IMR-90 (cell line): ENCODE measurements at regions not wholly inside any gene's neighbourhood (a gene's known extent, or its start where the extent isn't known, plus 50 kb on each side); places are given as distances from the start of the nearest gene placed in this dataset.

Source experiments
- ATAC-seq: fragments of 200-7000 bp; cut with Tn5 transposase; 2 replicates; pipeline ENCODE4 v1.9.1; 2020; ENCODE audit warnings: low read depth, mild to moderate bottlenecking, moderate library complexity
- BruUV-seq: library from RNA; stranded (reverse); fragments of 400-500 nt; replicated peaks from 2 replicates; lab custom pipeline; 2021; lab: Mats Ljungman, UMichigan
- CTCF ChIA-PET: fragments of 300-600 bp; formaldehyde crosslinking; extraction: SDS; loops from one replicate; lab custom pipeline; 2021; ENCODE audit warnings: antibody characterized with exemption; lab: Yijun Ruan, JAX
- POLR2A ChIA-PET: fragments of 300-600 bp; sonication (Branson Sonifier 250); formaldehyde crosslinking; loops from one replicate; lab custom pipeline; 2022; ENCODE audit warnings: antibody characterized with exemption; ENCODE audit not compliant: unreplicated experiment; lab: Charles Lee
- DNase-seq: peaks from one replicate; pipeline ENCODE4 v3.0.0; 2013
- H2AFZ ChIP-seq: replicated peaks from 2 replicates; pipeline ENCODE3; 2013; ENCODE audit warnings: low read length, mild to moderate bottlenecking; ENCODE audit not compliant: poor library complexity
- H2AK5ac ChIP-seq: 2 replicates; pipeline ENCODE4 v1.6.1; 2013; ENCODE audit warnings: low read depth, low read length, inconsistent platforms
- H2AK9ac ChIP-seq: replicated peaks from 2 replicates; pipeline ENCODE3; 2013; ENCODE audit warnings: mild to moderate bottlenecking, low read depth, low read length, moderate library complexity; ENCODE audit not compliant: poor library complexity
- H2BK120ac ChIP-seq: 2 replicates; pipeline ENCODE4 v1.6.1; 2013; ENCODE audit warnings: low read depth, low read length, inconsistent platforms
- H2BK15ac ChIP-seq: 3 replicates; pipeline ENCODE4 v1.6.1; 2013; ENCODE audit warnings: low read depth, low read length, inconsistent platforms
- H2BK20ac ChIP-seq: 2 replicates; pipeline ENCODE4 v1.6.1; 2013; ENCODE audit warnings: low read depth, mild to moderate bottlenecking, inconsistent platforms, low read length, moderate library complexity
- H2BK5ac ChIP-seq: 2 replicates; pipeline ENCODE4 v1.6.1; 2013; ENCODE audit warnings: mild to moderate bottlenecking, low read depth, low read length, inconsistent platforms; ENCODE audit not compliant: poor library complexity, severe bottlenecking
- H3K14ac ChIP-seq: replicated peaks from 2 replicates; pipeline ENCODE4 v1.6.1; 2013; ENCODE audit warnings: low read depth, low read length, inconsistent platforms
- H3K18ac ChIP-seq: 2 replicates; pipeline ENCODE4 v1.6.1; 2013; ENCODE audit warnings: low read depth, low read length, control low read depth
- H3K23ac ChIP-seq: 2 replicates; pipeline ENCODE4 v1.6.1; 2013; ENCODE audit warnings: low read depth, low read length, inconsistent platforms
- H3K27ac ChIP-seq: 2 replicates; pipeline ENCODE4 v1.5.1; 2013; ENCODE audit warnings: mild to moderate bottlenecking, control low read depth, low read length; ENCODE audit not compliant: insufficient read depth
- H3K27me3 ChIP-seq: 2 replicates; pipeline ENCODE4 v1.6.1; 2013; ENCODE audit warnings: low read length; ENCODE audit not compliant: control insufficient read depth, insufficient read depth
- H3K36me3 ChIP-seq: 2 replicates; pipeline ENCODE4 v1.6.1; 2013; ENCODE audit warnings: low read length, mixed read lengths; ENCODE audit not compliant: control insufficient read depth, insufficient read depth
- H3K4ac ChIP-seq: 2 replicates; pipeline ENCODE4 v1.6.1; 2013; ENCODE audit warnings: low read depth, low read length, inconsistent platforms
- H3K4me1 ChIP-seq: 2 replicates; pipeline ENCODE4 v1.6.1; 2013; ENCODE audit warnings: low read length, mixed read lengths; ENCODE audit not compliant: control insufficient read depth, insufficient read depth
- H3K4me2 ChIP-seq: 2 replicates; pipeline ENCODE4 v1.6.1; 2013; ENCODE audit warnings: low read depth, mild to moderate bottlenecking, control low read depth, low read length, moderate library complexity
- H3K4me3 ChIP-seq: 2 replicates; pipeline ENCODE4 v1.5.1; 2013; ENCODE audit warnings: low read depth, mild to moderate bottlenecking, control low read depth, low read length, moderate library complexity; ENCODE audit not compliant: insufficient read depth
- H3K56ac ChIP-seq: 2 replicates; pipeline ENCODE4 v1.6.1; 2013; ENCODE audit warnings: low read length, inconsistent platforms; ENCODE audit not compliant: insufficient read depth; ENCODE audit errors: extremely low read depth
- H3K79me1 ChIP-seq, 2 experiments: 2 replicates each; pipeline ENCODE4 v1.6.1; 2013; ENCODE audit warnings: low read length in 2 of 2, inconsistent platforms in 1 of 2, low read depth in 1 of 2
- H3K9ac ChIP-seq: 2 replicates; pipeline ENCODE4 v1.6.1; 2013; ENCODE audit warnings: low read depth, low read length, control low read depth
- H3K9me1 ChIP-seq: 2 replicates; pipeline ENCODE4 v1.6.1; 2013; ENCODE audit warnings: low read length, inconsistent platforms; ENCODE audit not compliant: insufficient read depth
- H3K9me3 ChIP-seq: 2 replicates; pipeline ENCODE4 v1.6.1; 2013; ENCODE audit warnings: low read length; ENCODE audit not compliant: control insufficient read depth, insufficient read depth
- H4K20me1 ChIP-seq: 2 replicates; pipeline ENCODE4 v1.6.1; 2013; ENCODE audit warnings: low read length, inconsistent platforms; ENCODE audit not compliant: insufficient read depth
- H4K5ac ChIP-seq: 2 replicates; pipeline ENCODE4 v1.6.1; 2013; ENCODE audit warnings: mild to moderate bottlenecking, low read depth, low read length, control low read depth
- H4K8ac ChIP-seq, 2 experiments: 2 replicates each; pipeline ENCODE4 v1.6.1; 2013; ENCODE audit warnings: low read depth in 2 of 2, low read length in 2 of 2, control low read depth in 1 of 2, inconsistent platforms in 1 of 2
- H4K91ac ChIP-seq: 2 replicates; pipeline ENCODE4 v1.6.1; 2013; ENCODE audit warnings: low read depth, low read length, inconsistent platforms; ENCODE audit not compliant: insufficient read depth
- BHLHE40 ChIP-seq: fragments of 150-350 bp; IDR thresholded peaks from 2 replicates; pipeline ENCODE4 v1.6.1; 2016; ENCODE audit warnings: mild to moderate bottlenecking, low read depth, low read length
- CEBPB ChIP-seq: IDR thresholded peaks from 2 replicates; pipeline ENCODE4 v1.6.1; 2012; ENCODE audit warnings: low read depth, low read length, improper control_type of control experiment
- CHD1 ChIP-seq: IDR thresholded peaks from 2 replicates; pipeline ENCODE4 v1.6.1; 2012; ENCODE audit warnings: low read depth, low read length, improper control_type of control experiment
- FOS ChIP-seq: fragments of 150-350 bp; IDR thresholded peaks from 2 replicates; pipeline ENCODE4 v1.6.1; 2016; ENCODE audit warnings: low read depth, low read length
- MAFK ChIP-seq: IDR thresholded peaks from 2 replicates; pipeline ENCODE4 v1.6.1; 2012; ENCODE audit warnings: low read depth, low read length, improper control_type of control experiment
- MAZ ChIP-seq: IDR thresholded peaks from 2 replicates; pipeline ENCODE4 v1.6.1; 2012; ENCODE audit warnings: low read depth, mild to moderate bottlenecking, low read length, improper control_type of control experiment, moderate library complexity, borderline replicate concordance
- MXI1 ChIP-seq: IDR thresholded peaks from 2 replicates; pipeline ENCODE4 v1.6.1; 2012; ENCODE audit warnings: low read depth, mild to moderate bottlenecking, low read length, moderate library complexity, borderline replicate concordance
- NFE2L2 ChIP-seq: fragments of 150-350 bp; IDR thresholded peaks from 2 replicates; pipeline ENCODE4 v1.6.1; 2016; ENCODE audit warnings: low read depth, mild to moderate bottlenecking, low read length
- POLR2A ChIP-seq: IDR thresholded peaks from 2 replicates; pipeline ENCODE4 v1.6.1; 2012; ENCODE audit warnings: mild to moderate bottlenecking, low read depth, low read length
- RAD21 ChIP-seq: IDR thresholded peaks from 2 replicates; pipeline ENCODE4 v1.6.1; 2012; ENCODE audit warnings: low read length, improper control_type of control experiment
- RCOR1 ChIP-seq: IDR thresholded peaks from 2 replicates; pipeline ENCODE4 v1.6.1; 2012; ENCODE audit warnings: mild to moderate bottlenecking, low read length, improper control_type of control experiment; ENCODE audit not compliant: insufficient replicate concordance
- RFX5 ChIP-seq: IDR thresholded peaks from 2 replicates; pipeline ENCODE4 v1.8.0; 2012; ENCODE audit warnings: low read depth, mild to moderate bottlenecking, low read length, moderate library complexity
- SMC3 ChIP-seq: fragments of 150-350 bp; IDR thresholded peaks from 2 replicates; pipeline ENCODE4 v1.6.1; 2016; ENCODE audit warnings: low read depth, mild to moderate bottlenecking, antibody characterized with exemption, low read length, moderate library complexity
- WGBS, 2 experiments: methylation state at CpG; one replicate each; pipeline versions ENCODE4 v1.1.5 to v1.1.7; 2013; ENCODE audit warnings: missing lambda C conversion rate in 2 of 2; ENCODE audit not compliant: insufficient read length in 1 of 2; ENCODE audit errors: extremely low coverage in 2 of 2; 5-methylcytosine and 5-hydroxymethylcytosine counted together
- dilution Hi-C: fragments of 300-500 bp; cut with HindIII; formaldehyde crosslinking; loops from one replicate; pipeline ENCODE4 v1.14.3; 2018; ENCODE audit warnings: low sequenced_read_pairs; ENCODE audit not compliant: unreplicated experiment
- in situ Hi-C: fragments of 300-500 bp; cut with MboI; formaldehyde crosslinking; loops from 3 replicates; pipeline ENCODE4 v1.14.3; 2019; ENCODE audit warnings: low sequenced_read_pairs, inconsistent platforms, mixed read lengths
- intact Hi-C: fragments of 100-400 bp; cut with micrococcal nuclease; formaldehyde crosslinking; loops from 2 replicates; pipeline ENCODE4 v1.10.0; 2022
- TF ChIP-seq, protein P1 (sequence below): fragments of 150-350 bp; IDR thresholded peaks from 2 replicates; pipeline ENCODE4 v1.6.1; 2017; ENCODE audit warnings: mild to moderate bottlenecking, antibody characterized with exemption, low read length, low read depth
- TF ChIP-seq, protein P2 (sequence below): conservative IDR thresholded peaks from 2 replicates; pipeline ENCODE4 v1.5.1; 2012; ENCODE audit warnings: mild to moderate bottlenecking, low read depth, low read length, improper control_type of control experiment
- TF ChIP-seq, protein P3 (sequence below): fragments of 150-350 bp; IDR thresholded peaks from 2 replicates; pipeline ENCODE4 v1.6.1; 2016; ENCODE audit warnings: low read depth, mild to moderate bottlenecking, low read length, moderate library complexity, borderline replicate concordance

DNA sequence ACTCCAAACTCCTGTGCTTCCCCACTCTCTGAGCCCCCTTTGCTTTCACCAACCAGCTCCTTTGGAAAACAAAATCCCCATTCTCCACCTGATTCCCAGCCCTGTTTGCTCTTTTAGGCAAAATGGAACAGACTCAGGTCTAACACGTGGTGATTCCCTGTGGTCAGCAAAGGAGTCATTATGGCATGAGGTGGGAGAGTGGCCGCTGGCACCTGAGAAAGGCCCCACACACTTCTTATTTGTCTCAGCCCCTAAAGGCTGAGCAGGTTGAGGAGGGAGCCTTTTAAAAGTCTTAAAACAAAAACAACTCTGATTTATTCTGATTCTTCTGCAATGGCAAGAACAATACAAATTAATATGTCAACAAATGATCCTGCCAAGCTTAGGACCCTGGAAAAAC, 401.2 kb downstream of the TNS1 start:
- Histone ChIP-seq H2AFZ (no peak overlapping the region), H3K4me3 (no peak overlapping the region), H3K9ac (no peak overlapping the region), H3K79me1 (no peaks in the 10 kb centered on the region), H4K5ac (no peak overlapping the region), H2BK20ac (no peak overlapping the region), H2AK5ac (no peak overlapping the region), H3K36me3 (no peaks in the 10 kb centered on the region), H3K9me3 (no peaks in the 10 kb centered on the region), H3K23ac (no peak overlapping the region), H3K27me3 (peaks cover 62% of the 10 kb centered on the region), H4K8ac (no peak overlapping the region), H3K27ac (no peak overlapping the region), H2BK15ac (no peak overlapping the region), H3K18ac (no peak overlapping the region), H2AK9ac (no peak overlapping the region), H2BK120ac (no peak overlapping the region), H3K4me1 (no peaks in the 10 kb centered on the region), H2BK5ac (no peak overlapping the region), H3K4ac (no peak overlapping the region), H3K56ac (no peak overlapping the region), H3K4me2 (no peak overlapping the region), H3K14ac (no peak overlapping the region), H4K20me1 (no peaks in the 10 kb centered on the region; the same call in 1 of the 2 replicates), H4K91ac (no peak overlapping the region), H3K9me1 (no peaks in the 10 kb centered on the region)
- CTCF ChIA-PET: no interaction called here
- dilution Hi-C loops (no loop called here), intact Hi-C loops (no loop called here), in situ Hi-C loops (no loop called here)
- ATAC-seq (no peak), DNase-seq (no peak)
- TF ChIP-seq FOS (no peak), RAD21 (no peak), RCOR1 (no peak), CEBPB (no peak), RFX5 (no peak), BHLHE40 (no peak), MXI1 (no peak), POLR2A (no peak), SMC3 (no peak), MAZ (no peak), MAFK (no peak), CHD1 (no peak), NFE2L2 (no peak)
- TF ChIP-seq, protein P1, sequence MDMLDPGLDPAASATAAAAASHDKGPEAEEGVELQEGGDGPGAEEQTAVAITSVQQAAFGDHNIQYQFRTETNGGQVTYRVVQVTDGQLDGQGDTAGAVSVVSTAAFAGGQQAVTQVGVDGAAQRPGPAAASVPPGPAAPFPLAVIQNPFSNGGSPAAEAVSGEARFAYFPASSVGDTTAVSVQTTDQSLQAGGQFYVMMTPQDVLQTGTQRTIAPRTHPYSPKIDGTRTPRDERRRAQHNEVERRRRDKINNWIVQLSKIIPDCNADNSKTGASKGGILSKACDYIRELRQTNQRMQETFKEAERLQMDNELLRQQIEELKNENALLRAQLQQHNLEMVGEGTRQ: no peak
- TF ChIP-seq, protein P2, sequence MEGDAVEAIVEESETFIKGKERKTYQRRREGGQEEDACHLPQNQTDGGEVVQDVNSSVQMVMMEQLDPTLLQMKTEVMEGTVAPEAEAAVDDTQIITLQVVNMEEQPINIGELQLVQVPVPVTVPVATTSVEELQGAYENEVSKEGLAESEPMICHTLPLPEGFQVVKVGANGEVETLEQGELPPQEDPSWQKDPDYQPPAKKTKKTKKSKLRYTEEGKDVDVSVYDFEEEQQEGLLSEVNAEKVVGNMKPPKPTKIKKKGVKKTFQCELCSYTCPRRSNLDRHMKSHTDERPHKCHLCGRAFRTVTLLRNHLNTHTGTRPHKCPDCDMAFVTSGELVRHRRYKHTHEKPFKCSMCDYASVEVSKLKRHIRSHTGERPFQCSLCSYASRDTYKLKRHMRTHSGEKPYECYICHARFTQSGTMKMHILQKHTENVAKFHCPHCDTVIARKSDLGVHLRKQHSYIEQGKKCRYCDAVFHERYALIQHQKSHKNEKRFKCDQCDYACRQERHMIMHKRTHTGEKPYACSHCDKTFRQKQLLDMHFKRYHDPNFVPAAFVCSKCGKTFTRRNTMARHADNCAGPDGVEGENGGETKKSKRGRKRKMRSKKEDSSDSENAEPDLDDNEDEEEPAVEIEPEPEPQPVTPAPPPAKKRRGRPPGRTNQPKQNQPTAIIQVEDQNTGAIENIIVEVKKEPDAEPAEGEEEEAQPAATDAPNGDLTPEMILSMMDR: no peak
- TF ChIP-seq, protein P3, sequence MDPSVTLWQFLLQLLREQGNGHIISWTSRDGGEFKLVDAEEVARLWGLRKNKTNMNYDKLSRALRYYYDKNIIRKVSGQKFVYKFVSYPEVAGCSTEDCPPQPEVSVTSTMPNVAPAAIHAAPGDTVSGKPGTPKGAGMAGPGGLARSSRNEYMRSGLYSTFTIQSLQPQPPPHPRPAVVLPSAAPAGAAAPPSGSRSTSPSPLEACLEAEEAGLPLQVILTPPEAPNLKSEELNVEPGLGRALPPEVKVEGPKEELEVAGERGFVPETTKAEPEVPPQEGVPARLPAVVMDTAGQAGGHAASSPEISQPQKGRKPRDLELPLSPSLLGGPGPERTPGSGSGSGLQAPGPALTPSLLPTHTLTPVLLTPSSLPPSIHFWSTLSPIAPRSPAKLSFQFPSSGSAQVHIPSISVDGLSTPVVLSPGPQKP: no peak
- BruUV-seq: no TSS peak
- POLR2A ChIA-PET: interaction anchor here (0.5 kb wide), 1 partner anchor 9 kb away, joined by 4 read pairs; no protein-coding TSS in a partner anchor
- no CpG with 5 or more reads among the region's 2 CpGs for WGBS, 2 experiments
